A549 (cell line): ENCODE measurements at regions not wholly inside any gene's neighbourhood (a gene's known extent, or its start where the extent isn't known, plus 50 kb on each side); places are given as distances from the start of the nearest gene placed in this dataset.

ENCODE experiments used
- CEBPB ChIP-seq, 2 experiments: fragments of >200 bp in 1 of 2; sonication (Bioruptor Twin) in 1 of 2; formaldehyde crosslinking in 1 of 2; IDR thresholded peaks; 2 replicates each; pipeline ENCODE4 v1.6.1; 2012 to 2016
- CTCF ChIP-seq: fragments of >200 bp; sonication (Bioruptor Twin); formaldehyde crosslinking; IDR thresholded peaks from 3 replicates; pipeline ENCODE4 v1.5.1; 2016
- EP300 ChIP-seq, 2 experiments: fragments of >200 bp; sonication (Bioruptor Twin); formaldehyde crosslinking; IDR thresholded peaks; 2 replicates in 1 of 2; 3 replicates in 1 of 2; pipeline ENCODE4 v1.6.1; 2016 to 2017
- ESRRA ChIP-seq: fragments of 150-350 bp; IDR thresholded peaks from 2 replicates; pipeline ENCODE4 v1.6.1; 2014; ENCODE audit warnings: mild to moderate bottlenecking, low read length, borderline replicate concordance
- PBX3 ChIP-seq: IDR thresholded peaks from 2 replicates; pipeline ENCODE4 v1.6.1; 2012
- POLR2A ChIP-seq: IDR thresholded peaks from 2 replicates; pipeline ENCODE4 v1.6.1; 2012; ENCODE audit warnings: mild to moderate bottlenecking, low read length
- SMC3 ChIP-seq: fragments of >200 bp; sonication (Bioruptor Twin); formaldehyde crosslinking; IDR thresholded peaks from 3 replicates; pipeline ENCODE4 v1.6.1; 2018; ENCODE audit warnings: inconsistent platforms
- TFCP2L1 ChIP-seq: fragments of 250-450 bp; sonication (Bioruptor Pico); IDR thresholded peaks from 2 replicates; pipeline ENCODE4 v1.5.0; 2021; ENCODE audit warnings: mild to moderate bottlenecking

GRCh38 chr4:14915018-14915417 is 87.3 kb upstream of the CPEB2 start:
- TF ChIP-seq EP300 (IDR thresholded peaks at IDR 0.05) (no peak), TFCP2L1 (CRISPR knock-in tag) (no peak), POLR2A (no peak), CTCF (no peak), CEBPB (IDR thresholded peaks at IDR 0.05) (no peak), ESRRA (no peak), PBX3 (no peak), SMC3 (no peak)
